GM23248 (cell line): ENCODE measurements at regions not wholly inside any gene's neighbourhood (a gene's known extent, or its start where the extent isn't known, plus 50 kb on each side); places are given as distances from the start of the nearest gene placed in this dataset.

Experiments used
- EZH2 ChIP-seq: fragments of 200-600 bp; sonication (generic); IDR thresholded peaks from 2 replicates; pipeline ENCODE4 v1.6.1; 2018; ENCODE audit warnings: antibody characterized with exemption, mild to moderate bottlenecking; ENCODE audit not compliant: insufficient read depth, poor library complexity, severe bottlenecking
- EZH2phosphoT487 ChIP-seq: fragments of 200-600 bp; sonication (generic); IDR thresholded peaks from 2 replicates; pipeline ENCODE4 v1.6.1; 2018; ENCODE audit warnings: antibody characterized with exemption, moderate library complexity, mild to moderate bottlenecking, low read depth; ENCODE audit not compliant: insufficient read depth

DNA sequence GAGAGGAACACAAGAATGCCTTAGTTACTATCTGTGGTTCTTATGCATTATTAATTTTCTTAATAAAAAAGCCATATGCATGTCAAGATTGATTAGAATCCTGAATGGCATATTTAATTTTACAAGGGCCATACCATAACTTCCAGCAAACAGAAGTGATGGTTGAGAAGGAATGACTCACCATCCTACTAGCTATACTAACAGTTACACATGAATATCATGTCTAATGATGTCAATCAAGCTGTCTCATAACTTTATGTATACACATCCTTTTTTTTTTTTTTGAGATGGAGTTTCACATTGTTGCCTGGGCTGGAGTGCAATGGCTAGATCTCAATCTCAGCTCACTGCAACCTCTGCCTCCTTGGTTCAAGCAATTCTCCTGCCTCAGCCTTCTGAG, 1123.9 kb downstream of the NLGN4Y start:
- no peak for TF ChIP-seq EZH2phosphoT487
- no peak for TF ChIP-seq EZH2
